ENCODE measurements at regions not wholly inside any gene's neighbourhood (a gene's known extent, or its start where the extent isn't known, plus 50 kb on each side); places are given as distances from the start of the nearest gene placed in this dataset.

GRCh38 chr3:65173841-65174240, 486.0 kb upstream of the ADAMTS9 start:
- Histone ChIP-seq H3K27ac (ENCODE audit: low read depth, low read length, severe bottlenecking) (no peak overlapping the region), H3K4me3 (ENCODE audit: extremely low read depth, insufficient read depth, low read length, poor library complexity, severe bottlenecking) (no peak overlapping the region), H3K9me3 (ENCODE audit: control insufficient read depth, low read length) (no peaks in the 10 kb centered on the region), H3K36me3 (ENCODE audit: control insufficient read depth, insufficient read depth, low read length) (no peaks in the 10 kb centered on the region), H3K4me1 (ENCODE audit: control insufficient read depth, insufficient read depth, low read length, poor library complexity, severe bottlenecking) (peaks cover 11% of the 10 kb centered on the region)
- 100% methylated on average over 1 of the region's 2 CpGs for WGBS, 2 experiments (ENCODE audit: insufficient coverage in 2 of 2)

GRCh38 chr3:65172209-65172608, 484.4 kb upstream of the ADAMTS9 start:
- Histone ChIP-seq H3K4me3 (ENCODE audit: extremely low read depth, insufficient read depth, low read length, poor library complexity, severe bottlenecking) (no peak overlapping the region), H3K36me3 (ENCODE audit: control insufficient read depth, insufficient read depth, low read length) (no peaks in the 10 kb centered on the region), H3K27ac (ENCODE audit: low read depth, low read length, severe bottlenecking) (no peak overlapping the region), H3K4me1 (ENCODE audit: control insufficient read depth, insufficient read depth, low read length, poor library complexity, severe bottlenecking) (peaks cover 6% of the 10 kb centered on the region), H3K9me3 (ENCODE audit: control insufficient read depth, low read length) (no peaks in the 10 kb centered on the region)
- 95 to 96% methylated on average over 3 to 4 of the region's 5 CpGs for WGBS, 2 experiments (ENCODE audit: insufficient coverage in 2 of 2)

- Histone ChIP-seq H3K36me3 (ENCODE audit: control insufficient read depth, insufficient read depth, low read length) (no peaks in the 10 kb centered on the region), H3K27ac (ENCODE audit: low read depth, low read length, severe bottlenecking) (peak overlapping the region; percentile 64), H3K4me1 (ENCODE audit: control insufficient read depth, insufficient read depth, low read length, poor library complexity, severe bottlenecking) (peaks cover 6% of the 10 kb centered on the region), H3K4me3 (ENCODE audit: extremely low read depth, insufficient read depth, low read length, poor library complexity, severe bottlenecking) (no peak overlapping the region), H3K9me3 (ENCODE audit: control insufficient read depth, low read length) (no peaks in the 10 kb centered on the region)
- WGBS, 2 experiments (ENCODE audit: insufficient coverage in 2 of 2), result 81 to 84% methylated on average over 6 to 9 of the region's 10 CpGs
Measured at GRCh38 chr3:65170390-65171042, 482.7 kb upstream of the ADAMTS9 start.

GRCh38 chr3:65169961-65170360, 482.2 kb upstream of the ADAMTS9 start:
- Histone ChIP-seq H3K27ac (ENCODE audit: low read depth, low read length, severe bottlenecking) (peak overlapping the region; percentile 64), H3K4me3 (ENCODE audit: extremely low read depth, insufficient read depth, low read length, poor library complexity, severe bottlenecking) (no peak overlapping the region), H3K4me1 (ENCODE audit: control insufficient read depth, insufficient read depth, low read length, poor library complexity, severe bottlenecking) (peaks cover 6% of the 10 kb centered on the region), H3K36me3 (ENCODE audit: control insufficient read depth, insufficient read depth, low read length) (no peaks in the 10 kb centered on the region), H3K9me3 (ENCODE audit: control insufficient read depth, low read length) (no peaks in the 10 kb centered on the region)
- WGBS, 2 experiments (ENCODE audit: insufficient coverage in 2 of 2), result no CpG with 5 or more reads among the region's 3 CpGs

GRCh38 chr3:65168547-65168946, 480.7 kb upstream of the ADAMTS9 start:
- H3K9me3 ChIP-seq (ENCODE audit: control insufficient read depth, low read length), result no peaks in the 10 kb centered on the region
- WGBS, 2 experiments (ENCODE audit: insufficient coverage in 2 of 2), result 80 to 81% methylated on average over 2 to 3 of the region's 4 CpGs
- H3K4me3 ChIP-seq (ENCODE audit: extremely low read depth, insufficient read depth, low read length, poor library complexity, severe bottlenecking), result no peak overlapping the region
- no peak overlapping the region for H3K27ac ChIP-seq (ENCODE audit: low read depth, low read length, severe bottlenecking)
- H3K36me3 ChIP-seq (ENCODE audit: control insufficient read depth, insufficient read depth, low read length), result no peaks in the 10 kb centered on the region
- peaks cover 6% of the 10 kb centered on the region for H3K4me1 ChIP-seq (ENCODE audit: control insufficient read depth, insufficient read depth, low read length, poor library complexity, severe bottlenecking)

GRCh38 chr3:65166531-65166930, 478.7 kb upstream of the ADAMTS9 start:
- Histone ChIP-seq H3K36me3 (ENCODE audit: control insufficient read depth, insufficient read depth, low read length) (no peaks in the 10 kb centered on the region), H3K9me3 (ENCODE audit: control insufficient read depth, low read length) (no peaks in the 10 kb centered on the region), H3K4me1 (ENCODE audit: control insufficient read depth, insufficient read depth, low read length, poor library complexity, severe bottlenecking) (peaks cover 6% of the 10 kb centered on the region), H3K27ac (ENCODE audit: low read depth, low read length, severe bottlenecking) (no peak overlapping the region), H3K4me3 (ENCODE audit: extremely low read depth, insufficient read depth, low read length, poor library complexity, severe bottlenecking) (no peak overlapping the region)

- H3K4me1 ChIP-seq (ENCODE audit: control insufficient read depth, insufficient read depth, low read length, poor library complexity, severe bottlenecking), result no peaks in the 10 kb centered on the region
- no peaks in the 10 kb centered on the region for H3K9me3 ChIP-seq (ENCODE audit: control insufficient read depth, low read length)
- no CpG with 5 or more reads among the region's 3 CpGs for WGBS, 2 experiments (ENCODE audit: insufficient coverage in 2 of 2)
- no peak overlapping the region for H3K4me3 ChIP-seq (ENCODE audit: extremely low read depth, insufficient read depth, low read length, poor library complexity, severe bottlenecking)
- no peak overlapping the region for H3K27ac ChIP-seq (ENCODE audit: low read depth, low read length, severe bottlenecking)
- no peaks in the 10 kb centered on the region for H3K36me3 ChIP-seq (ENCODE audit: control insufficient read depth, insufficient read depth, low read length)
Measured at GRCh38 chr3:65158023-65158422, 470.2 kb upstream of the ADAMTS9 start.

- no peaks in the 10 kb centered on the region for H3K36me3 ChIP-seq (ENCODE audit: control insufficient read depth, insufficient read depth, low read length)
- 61 to 67% methylated on average over 4 to 5 of the region's 8 CpGs for WGBS, 2 experiments (ENCODE audit: insufficient coverage in 2 of 2)
- no peaks in the 10 kb centered on the region for H3K4me1 ChIP-seq (ENCODE audit: control insufficient read depth, insufficient read depth, low read length, poor library complexity, severe bottlenecking)
- no peak overlapping the region for H3K4me3 ChIP-seq (ENCODE audit: extremely low read depth, insufficient read depth, low read length, poor library complexity, severe bottlenecking)
- H3K27ac ChIP-seq (ENCODE audit: low read depth, low read length, severe bottlenecking), result no peak overlapping the region
- H3K9me3 ChIP-seq (ENCODE audit: control insufficient read depth, low read length), result no peaks in the 10 kb centered on the region
Measured at GRCh38 chr3:65153850-65154512, 466.2 kb upstream of the ADAMTS9 start.

GRCh38 chr3:65151666-65152065, 463.9 kb upstream of the ADAMTS9 start:
- no peaks in the 10 kb centered on the region for H3K36me3 ChIP-seq (ENCODE audit: control insufficient read depth, insufficient read depth, low read length)
- no peak overlapping the region for H3K27ac ChIP-seq (ENCODE audit: low read depth, low read length, severe bottlenecking)
- H3K4me1 ChIP-seq (ENCODE audit: control insufficient read depth, insufficient read depth, low read length, poor library complexity, severe bottlenecking), result no peaks in the 10 kb centered on the region
- no peaks in the 10 kb centered on the region for H3K9me3 ChIP-seq (ENCODE audit: control insufficient read depth, low read length)
- no peak overlapping the region for H3K4me3 ChIP-seq (ENCODE audit: extremely low read depth, insufficient read depth, low read length, poor library complexity, severe bottlenecking)
- 67 to 73% methylated on average over 1 to 3 of the region's 6 CpGs for WGBS, 2 experiments (ENCODE audit: insufficient coverage in 2 of 2)

- no peaks in the 10 kb centered on the region for H3K36me3 ChIP-seq (ENCODE audit: control insufficient read depth, insufficient read depth, low read length)
- WGBS, 2 experiments (ENCODE audit: insufficient coverage in 2 of 2), result no CpG with 5 or more reads among the region's 1 CpG
- no peaks in the 10 kb centered on the region for H3K4me1 ChIP-seq (ENCODE audit: control insufficient read depth, insufficient read depth, low read length, poor library complexity, severe bottlenecking)
- no peak overlapping the region for H3K4me3 ChIP-seq (ENCODE audit: extremely low read depth, insufficient read depth, low read length, poor library complexity, severe bottlenecking)
- no peaks in the 10 kb centered on the region for H3K9me3 ChIP-seq (ENCODE audit: control insufficient read depth, low read length)
- no peak overlapping the region for H3K27ac ChIP-seq (ENCODE audit: low read depth, low read length, severe bottlenecking)
Measured at GRCh38 chr3:65149877-65150276, 462.1 kb upstream of the ADAMTS9 start.

GRCh38 chr3:65148687-65149086, 460.9 kb upstream of the ADAMTS9 start:
- H3K4me1 ChIP-seq (ENCODE audit: control insufficient read depth, insufficient read depth, low read length, poor library complexity, severe bottlenecking), result no peaks in the 10 kb centered on the region
- H3K4me3 ChIP-seq (ENCODE audit: extremely low read depth, insufficient read depth, low read length, poor library complexity, severe bottlenecking), result no peak overlapping the region
- no peaks in the 10 kb centered on the region for H3K36me3 ChIP-seq (ENCODE audit: control insufficient read depth, insufficient read depth, low read length)
- 51 to 57% methylated on average over 2 of the region's 2 CpGs for WGBS, 2 experiments (ENCODE audit: insufficient coverage in 2 of 2)
- no peaks in the 10 kb centered on the region for H3K9me3 ChIP-seq (ENCODE audit: control insufficient read depth, low read length)
- no peak overlapping the region for H3K27ac ChIP-seq (ENCODE audit: low read depth, low read length, severe bottlenecking)
